Neural cell (in vitro differentiated cells): ENCODE measurements at regions not wholly inside any gene's neighbourhood (a gene's known extent, or its start where the extent isn't known, plus 50 kb on each side); places are given as distances from the start of the nearest gene placed in this dataset.

Experiments used
- H2AFZ ChIP-seq: fragments of 200-600, 300-800 bp; sonication (generic), shearing (Covaris generic); 2 replicates; pipeline ENCODE4 v1.6.0; 2014; ENCODE audit warnings: low read depth, mild to moderate bottlenecking, antibody characterized with exemption, low read length, moderate library complexity
- H3F3A ChIP-seq: fragments of 200-600 bp; shearing (Covaris generic); 2 replicates; pipeline ENCODE4 v1.6.1; 2016; ENCODE audit warnings: mild to moderate bottlenecking, moderate library complexity, mixed read lengths, antibody characterized with exemption, low read length; ENCODE audit not compliant: insufficient read depth, poor library complexity, severe bottlenecking
- H3K27ac ChIP-seq: fragments of 200-600, 300-800 bp; sonication (generic), shearing (Covaris generic); 2 replicates; pipeline ENCODE4 v1.5.1; 2014; ENCODE audit warnings: mild to moderate bottlenecking, low read length, moderate library complexity
- H3K27me3 ChIP-seq: fragments of 300-800, 200-600 bp; sonication (generic), shearing (Covaris generic); 2 replicates; pipeline ENCODE4 v1.6.0; 2014; ENCODE audit warnings: mild to moderate bottlenecking, low read depth, low read length, moderate library complexity; ENCODE audit not compliant: insufficient read depth
- H3K36me3 ChIP-seq: fragments of 300-800, 200-600 bp; sonication (generic), shearing (Covaris generic); 2 replicates; pipeline ENCODE4 v1.5.1; 2014; ENCODE audit warnings: mild to moderate bottlenecking, antibody characterized with exemption, low read length, moderate library complexity; ENCODE audit not compliant: insufficient read depth
- H3K4me2 ChIP-seq: fragments of 300-800, 200-600 bp; sonication (generic), shearing (Covaris generic); 2 replicates; pipeline ENCODE4 v1.6.0; 2014; ENCODE audit warnings: mild to moderate bottlenecking, low read length
- H3K4me3 ChIP-seq: fragments of 300-800, 200-600 bp; sonication (generic), shearing (Covaris generic); 2 replicates; pipeline ENCODE4 v1.5.1; 2014; ENCODE audit warnings: mild to moderate bottlenecking, low read length, moderate library complexity
- H3K79me2 ChIP-seq: fragments of 200-600 bp; shearing (Covaris generic); replicated peaks from 2 replicates; pipeline ENCODE4 v1.6.0; 2014; ENCODE audit warnings: mild to moderate bottlenecking, low read length, moderate library complexity; ENCODE audit not compliant: insufficient read depth
- H3K9ac ChIP-seq: fragments of 300-800, 200-600 bp; sonication (generic), shearing (Covaris generic); 2 replicates; pipeline ENCODE4 v1.6.1; 2016; ENCODE audit warnings: mild to moderate bottlenecking, low read length, mixed read lengths
- H3K9me2 ChIP-seq: fragments of 200-600 bp; shearing (Covaris generic); 2 replicates; pipeline ENCODE4 v1.6.1; 2016; ENCODE audit warnings: mild to moderate bottlenecking, low read length, mixed read lengths; ENCODE audit not compliant: insufficient read depth
- H3K9me3 ChIP-seq: fragments of 200-600, 300-800 bp; sonication (generic), shearing (Covaris generic); 2 replicates; pipeline ENCODE4 v1.6.1; 2016; ENCODE audit warnings: mild to moderate bottlenecking, mixed run types, low read length, moderate library complexity, mixed read lengths
- H4K20me1 ChIP-seq: fragments of 200-600 bp; shearing (Covaris generic); 2 replicates; pipeline ENCODE4 v1.6.1; 2016; ENCODE audit warnings: mild to moderate bottlenecking, mixed run types; ENCODE audit not compliant: insufficient read depth
- CTCF ChIP-seq: fragments of 450-650 bp; IDR thresholded peaks from 2 replicates; pipeline ENCODE4 v1.5.1; 2014; ENCODE audit warnings: antibody characterized with exemption, mild to moderate bottlenecking, moderate library complexity; ENCODE audit not compliant: poor library complexity, severe bottlenecking
- EP300 ChIP-seq: fragments of 450-650 bp; conservative IDR thresholded peaks from 2 replicates; pipeline ENCODE4 v1.6.1; 2014; ENCODE audit warnings: antibody characterized with exemption, mild to moderate bottlenecking, moderate library complexity; ENCODE audit not compliant: poor library complexity, severe bottlenecking
- EZH2 ChIP-seq: fragments of 200-600, 300-800 bp; shearing (Covaris generic), sonication (generic); IDR thresholded peaks from 2 replicates; pipeline ENCODE4 v1.6.1; 2014; ENCODE audit warnings: antibody characterized with exemption, low read length, borderline replicate concordance, mild to moderate bottlenecking; ENCODE audit not compliant: insufficient read depth, poor library complexity, severe bottlenecking
- MXI1 ChIP-seq: fragments of 450-650 bp; conservative IDR thresholded peaks from 2 replicates; pipeline ENCODE4 v1.6.1; 2014; ENCODE audit warnings: antibody characterized with exemption, mild to moderate bottlenecking; ENCODE audit not compliant: poor library complexity, severe bottlenecking
- POLR2AphosphoS5 ChIP-seq: IDR thresholded peaks from 2 replicates; pipeline ENCODE4 v1.6.1; 2012
- RAD21 ChIP-seq: fragments of 450-650 bp; conservative IDR thresholded peaks from 2 replicates; pipeline ENCODE4 v1.6.1; 2014; ENCODE audit warnings: antibody characterized with exemption, mild to moderate bottlenecking, moderate library complexity
- REST ChIP-seq: IDR thresholded peaks from 2 replicates; pipeline ENCODE4 v1.6.1; 2012; ENCODE audit warnings: borderline replicate concordance
- SMC3 ChIP-seq: fragments of 450-650 bp; conservative IDR thresholded peaks from 2 replicates; pipeline ENCODE4 v1.6.1; 2014; ENCODE audit warnings: antibody characterized with exemption, mild to moderate bottlenecking, moderate library complexity; ENCODE audit not compliant: poor library complexity

GRCh38 chr5:57422341-57422740, 60.3 kb downstream of the ACTBL2 start:
- H3K9ac ChIP-seq: no peak overlapping the region
- no peak overlapping the region for H3K27ac ChIP-seq
- no peaks in the 10 kb centered on the region for H3F3A ChIP-seq
- H3K9me2 ChIP-seq: no peaks in the 10 kb centered on the region
- H4K20me1 ChIP-seq: no peaks in the 10 kb centered on the region
- H3K36me3 ChIP-seq: no peaks in the 10 kb centered on the region
- H2AFZ ChIP-seq: no peak overlapping the region
- H3K27me3 ChIP-seq: no peaks in the 10 kb centered on the region
- no peak overlapping the region for H3K4me2 ChIP-seq
- H3K79me2 ChIP-seq: no peaks in the 10 kb centered on the region
- H3K4me3 ChIP-seq: no peak overlapping the region
- TF ChIP-seq EP300: no peak
- no peak for TF ChIP-seq RAD21
- no peak for TF ChIP-seq POLR2AphosphoS5
- no peak for TF ChIP-seq SMC3
- TF ChIP-seq EZH2: no peak
- TF ChIP-seq CTCF: no peak
- H3K9me3 ChIP-seq: no peaks in the 10 kb centered on the region

GRCh38 chr5:57420801-57421200, 61.8 kb downstream of the ACTBL2 start:
- no peak overlapping the region for H3K9ac ChIP-seq
- no peaks in the 10 kb centered on the region for H3K36me3 ChIP-seq
- no peak overlapping the region for H3K4me2 ChIP-seq
- no peaks in the 10 kb centered on the region for H3K9me2 ChIP-seq
- peaks cover 6% of the 10 kb centered on the region for H3F3A ChIP-seq
- H3K79me2 ChIP-seq: no peaks in the 10 kb centered on the region
- no peak for TF ChIP-seq POLR2AphosphoS5
- no peak for TF ChIP-seq MXI1
- TF ChIP-seq SMC3: no peak
- TF ChIP-seq RAD21: no peak
- TF ChIP-seq EP300: no peak
- no peak for TF ChIP-seq CTCF
- no peak for TF ChIP-seq EZH2
- TF ChIP-seq REST: no peak
- no peak overlapping the region for H3K4me3 ChIP-seq
- no peak overlapping the region for H2AFZ ChIP-seq
- no peaks in the 10 kb centered on the region for H3K9me3 ChIP-seq
- no peaks in the 10 kb centered on the region for H4K20me1 ChIP-seq
- no peak overlapping the region for H3K27ac ChIP-seq
- no peaks in the 10 kb centered on the region for H3K27me3 ChIP-seq
